OCI-LY3 (cell line): ENCODE measurements at regions not wholly inside any gene's neighbourhood (a gene's known extent, or its start where the extent isn't known, plus 50 kb on each side); places are given as distances from the start of the nearest gene placed in this dataset.

Experiments used
- EZH2phosphoT487 ChIP-seq: fragments of 200-600 bp; shearing (Covaris generic); IDR thresholded peaks from 2 replicates; pipeline ENCODE4 v1.6.1; 2018; ENCODE audit warnings: antibody characterized with exemption, mixed run types, low read depth
- TF ChIP-seq, protein P1 (sequence below): fragments of 200-600, 300-600 bp; sonication (generic); IDR thresholded peaks from 2 replicates; pipeline ENCODE4 v1.5.1; 2014; ENCODE audit warnings: antibody characterized with exemption, low read length, low read depth

DNA sequence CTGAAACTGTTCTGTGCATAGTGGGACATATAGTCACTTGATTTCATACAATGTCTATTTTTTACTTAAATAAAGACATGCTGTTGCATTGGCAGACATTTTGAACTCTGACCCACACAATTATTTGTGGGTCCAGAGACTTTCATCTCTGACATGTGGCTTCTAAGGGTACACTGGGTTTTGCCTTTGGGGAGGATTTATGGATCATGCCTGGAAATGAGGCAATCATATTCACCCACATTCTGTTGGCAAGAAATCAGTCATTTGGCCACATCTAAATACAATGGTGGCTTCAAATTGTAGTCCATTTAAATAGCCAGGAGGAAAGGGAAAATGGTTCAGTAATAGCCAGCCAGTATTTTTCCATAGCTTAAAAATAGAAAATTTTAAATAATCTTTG lies 238.3 kb upstream of the KLF12 start:
- TF ChIP-seq EZH2phosphoT487, result no peak
- TF ChIP-seq, protein P1, sequence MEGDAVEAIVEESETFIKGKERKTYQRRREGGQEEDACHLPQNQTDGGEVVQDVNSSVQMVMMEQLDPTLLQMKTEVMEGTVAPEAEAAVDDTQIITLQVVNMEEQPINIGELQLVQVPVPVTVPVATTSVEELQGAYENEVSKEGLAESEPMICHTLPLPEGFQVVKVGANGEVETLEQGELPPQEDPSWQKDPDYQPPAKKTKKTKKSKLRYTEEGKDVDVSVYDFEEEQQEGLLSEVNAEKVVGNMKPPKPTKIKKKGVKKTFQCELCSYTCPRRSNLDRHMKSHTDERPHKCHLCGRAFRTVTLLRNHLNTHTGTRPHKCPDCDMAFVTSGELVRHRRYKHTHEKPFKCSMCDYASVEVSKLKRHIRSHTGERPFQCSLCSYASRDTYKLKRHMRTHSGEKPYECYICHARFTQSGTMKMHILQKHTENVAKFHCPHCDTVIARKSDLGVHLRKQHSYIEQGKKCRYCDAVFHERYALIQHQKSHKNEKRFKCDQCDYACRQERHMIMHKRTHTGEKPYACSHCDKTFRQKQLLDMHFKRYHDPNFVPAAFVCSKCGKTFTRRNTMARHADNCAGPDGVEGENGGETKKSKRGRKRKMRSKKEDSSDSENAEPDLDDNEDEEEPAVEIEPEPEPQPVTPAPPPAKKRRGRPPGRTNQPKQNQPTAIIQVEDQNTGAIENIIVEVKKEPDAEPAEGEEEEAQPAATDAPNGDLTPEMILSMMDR, result no peak
